Spleen (tissue), 7 donors: ENCODE measurements at regions not wholly inside any gene's neighbourhood (a gene's known extent, or its start where the extent isn't known, plus 50 kb on each side); places are given as distances from the start of the nearest gene placed in this dataset.
"Not testable (repeated sequence)": the region's sequence is repeated elsewhere in the genome, so short reads cannot be mapped to it uniquely, and the experiment has no call there.

ENCODE experiments used
- POLR2AphosphoS5 ChIP-seq, 3 donors: sonication (generic); formaldehyde crosslinking; IDR thresholded peaks; one replicate each; pipeline ENCODE4 v1.5.1; 2017; ENCODE audit warnings: antibody characterized with exemption in 3 of 3
- TF ChIP-seq, protein P1 (sequence below), 11 experiments: fragments of 200-600 bp in 7 of 11; fragments of 450-650 bp in 4 of 11; sonication (generic) in 4 of 11; IDR thresholded peaks in 8 of 11; conservative IDR thresholded peaks in 3 of 11; 1 replicate in 7 of 11; 2 replicates in 4 of 11; pipeline versions ENCODE4 v1.4.0 to v1.8.0; 2016 to 2021; ENCODE audit warnings: antibody characterized with exemption in 11 of 11, inconsistent platforms in 4 of 11, mild to moderate bottlenecking in 1 of 11
- donor health status: DM: no; HTN: no; CAD: no; lungs with moderate emphysema.
- donor health status: DM: no; HTN: no; CAD: no.
- donor health status: DM: no; HTN: no; CAD: no.

DNA sequence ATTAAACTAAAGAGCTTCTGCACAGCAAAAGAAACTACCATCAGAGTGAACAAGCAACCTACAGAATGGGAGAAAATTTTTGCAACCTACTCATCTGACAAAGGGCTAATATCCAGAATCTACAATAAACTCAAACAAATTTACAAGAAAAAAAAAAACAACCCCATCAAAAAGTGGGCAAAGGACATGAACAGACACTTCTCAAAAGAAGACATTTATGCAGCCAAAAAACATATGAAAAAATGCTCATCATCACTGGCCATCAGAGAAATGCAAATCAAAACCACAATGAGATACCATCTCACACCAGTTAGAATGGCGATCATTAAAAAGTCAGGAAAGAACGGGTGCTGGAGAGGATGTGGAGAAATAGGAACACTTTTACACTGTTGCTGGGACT is 439.3 kb upstream of the ADGRB3 start:
- TF ChIP-seq, protein P1, sequence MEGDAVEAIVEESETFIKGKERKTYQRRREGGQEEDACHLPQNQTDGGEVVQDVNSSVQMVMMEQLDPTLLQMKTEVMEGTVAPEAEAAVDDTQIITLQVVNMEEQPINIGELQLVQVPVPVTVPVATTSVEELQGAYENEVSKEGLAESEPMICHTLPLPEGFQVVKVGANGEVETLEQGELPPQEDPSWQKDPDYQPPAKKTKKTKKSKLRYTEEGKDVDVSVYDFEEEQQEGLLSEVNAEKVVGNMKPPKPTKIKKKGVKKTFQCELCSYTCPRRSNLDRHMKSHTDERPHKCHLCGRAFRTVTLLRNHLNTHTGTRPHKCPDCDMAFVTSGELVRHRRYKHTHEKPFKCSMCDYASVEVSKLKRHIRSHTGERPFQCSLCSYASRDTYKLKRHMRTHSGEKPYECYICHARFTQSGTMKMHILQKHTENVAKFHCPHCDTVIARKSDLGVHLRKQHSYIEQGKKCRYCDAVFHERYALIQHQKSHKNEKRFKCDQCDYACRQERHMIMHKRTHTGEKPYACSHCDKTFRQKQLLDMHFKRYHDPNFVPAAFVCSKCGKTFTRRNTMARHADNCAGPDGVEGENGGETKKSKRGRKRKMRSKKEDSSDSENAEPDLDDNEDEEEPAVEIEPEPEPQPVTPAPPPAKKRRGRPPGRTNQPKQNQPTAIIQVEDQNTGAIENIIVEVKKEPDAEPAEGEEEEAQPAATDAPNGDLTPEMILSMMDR (IDR thresholded peaks at IDR 0.05 in 8 of 11, conservative IDR thresholded peaks at IDR 0.05 in 3 of 11) = not testable (repeated sequence)
- not testable (repeated sequence) for TF ChIP-seq POLR2AphosphoS5 (IDR thresholded peaks at IDR 0.05)
